ENCODE measurements at regions not wholly inside any gene's neighbourhood (a gene's known extent, or its start where the extent isn't known, plus 50 kb on each side); places are given as distances from the start of the nearest gene placed in this dataset.
A peak's percentile ranks its signal among the peaks of the same experiment; 100 is the strongest.

DNA sequence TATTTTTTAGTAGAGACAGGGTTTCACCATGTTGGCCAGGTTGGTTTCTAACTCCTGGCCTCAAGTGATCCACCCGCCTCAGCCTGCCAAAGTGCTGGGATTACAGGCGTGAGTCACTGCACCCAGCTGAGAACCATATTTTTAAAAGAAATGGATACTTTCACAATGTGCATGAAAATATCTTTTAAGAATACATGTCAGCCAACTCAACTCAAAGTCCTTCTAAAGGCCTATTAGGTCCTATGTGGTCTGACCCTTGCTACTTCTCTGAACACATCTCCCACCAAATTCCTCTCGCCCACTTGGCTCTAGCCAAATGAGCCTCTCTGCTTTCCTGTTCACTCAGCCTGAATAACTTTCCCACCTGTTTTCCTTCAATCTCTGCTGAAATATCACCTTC is 119.6 kb downstream of the MTX2 start:
- no peak for TF ChIP-seq CTCF (IDR thresholded peaks at IDR 0.05)
- no peak for DNase-seq
- H3K36me3 Mint-ChIP-seq (ENCODE audit: low read depth), result no peaks in the 10 kb centered on the region
- no peak overlapping the region for H3K27ac Mint-ChIP-seq
- H3K9me3 Mint-ChIP-seq, result no peaks in the 10 kb centered on the region
- no peak overlapping the region for H3K4me3 Mint-ChIP-seq
- H3K27me3 Mint-ChIP-seq (ENCODE audit: insufficient read depth), result peaks cover 9% of the 10 kb centered on the region
- peaks cover 27% of the 10 kb centered on the region for H3K4me1 Mint-ChIP-seq (ENCODE audit: low read depth)

DNA sequence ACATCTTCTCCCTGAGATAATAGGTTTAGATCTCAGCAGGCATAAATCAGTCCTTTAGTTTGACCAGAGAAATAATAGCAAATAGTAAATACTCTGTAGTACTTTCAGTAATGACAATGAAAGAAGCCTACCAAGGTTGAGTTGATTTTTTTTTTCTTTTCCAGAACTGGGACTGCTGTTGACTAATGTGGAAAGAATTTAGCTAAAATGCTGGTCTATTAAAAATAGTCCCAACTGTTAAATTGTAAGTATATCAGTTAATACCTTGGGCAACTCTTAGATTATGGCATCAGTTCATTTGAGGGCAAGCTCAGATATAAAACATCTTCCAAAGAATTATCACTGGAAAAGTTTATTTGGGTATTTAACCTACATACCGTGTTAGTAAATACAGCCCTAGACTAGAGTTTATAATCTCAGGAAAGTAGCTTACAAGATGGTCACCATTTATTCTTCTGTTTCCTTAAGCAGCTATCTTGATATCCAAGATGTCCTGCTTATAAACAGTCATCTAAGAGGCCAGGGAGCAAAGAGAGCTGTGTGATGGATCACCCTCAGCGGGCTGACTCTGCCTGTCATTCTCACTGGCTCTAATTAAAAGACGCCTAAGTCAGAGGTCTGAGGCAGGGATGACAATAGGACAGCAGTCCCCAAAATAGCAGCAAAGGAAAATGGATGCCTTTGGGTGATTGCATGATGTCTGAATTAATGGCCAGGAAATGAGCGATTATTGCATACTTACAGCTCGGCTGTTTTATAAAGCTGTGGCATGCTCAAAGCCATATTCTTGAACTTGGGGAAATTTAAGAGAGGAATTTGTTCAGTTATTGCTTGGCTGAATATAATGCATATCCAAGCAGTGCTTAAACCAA is 121.3 kb downstream of the MTX2 start:
- H3K4me1 Mint-ChIP-seq (ENCODE audit: low read depth), result peaks cover 33% of the 10 kb centered on the region
- peak; percentile 16 for DNase-seq
- no peak overlapping the region for H3K4me3 Mint-ChIP-seq
- H3K27ac Mint-ChIP-seq, result no peak overlapping the region
- peaks cover 11% of the 10 kb centered on the region for H3K27me3 Mint-ChIP-seq (ENCODE audit: insufficient read depth)
- no peaks in the 10 kb centered on the region for H3K9me3 Mint-ChIP-seq
- H3K36me3 Mint-ChIP-seq (ENCODE audit: low read depth), result no peaks in the 10 kb centered on the region
- no peak for TF ChIP-seq CTCF (IDR thresholded peaks at IDR 0.05)

GRCh38 chr2:176391148-176391419 is 121.8 kb downstream of the MTX2 start:
- TF ChIP-seq CTCF (IDR thresholded peaks at IDR 0.05), result no peak
- Mint-ChIP-seq H3K36me3 (ENCODE audit: low read depth) (no peaks in the 10 kb centered on the region), H3K4me1 (ENCODE audit: low read depth) (peaks cover 35% of the 10 kb centered on the region), H3K9me3 (no peaks in the 10 kb centered on the region), H3K27ac (no peak overlapping the region), H3K4me3 (no peak overlapping the region), H3K27me3 (ENCODE audit: insufficient read depth) (peaks cover 11% of the 10 kb centered on the region)
- no peak for DNase-seq

- Mint-ChIP-seq H3K27ac (no peak overlapping the region), H3K4me1 (ENCODE audit: low read depth) (peaks cover 35% of the 10 kb centered on the region), H3K27me3 (ENCODE audit: insufficient read depth) (peaks cover 15% of the 10 kb centered on the region), H3K4me3 (no peak overlapping the region), H3K9me3 (no peaks in the 10 kb centered on the region), H3K36me3 (ENCODE audit: low read depth) (no peaks in the 10 kb centered on the region)
- no peak for DNase-seq
- no peak for TF ChIP-seq CTCF (IDR thresholded peaks at IDR 0.05)
Observed at GRCh38 chr2:176392249-176392648, 123.0 kb downstream of the MTX2 start.

DNA sequence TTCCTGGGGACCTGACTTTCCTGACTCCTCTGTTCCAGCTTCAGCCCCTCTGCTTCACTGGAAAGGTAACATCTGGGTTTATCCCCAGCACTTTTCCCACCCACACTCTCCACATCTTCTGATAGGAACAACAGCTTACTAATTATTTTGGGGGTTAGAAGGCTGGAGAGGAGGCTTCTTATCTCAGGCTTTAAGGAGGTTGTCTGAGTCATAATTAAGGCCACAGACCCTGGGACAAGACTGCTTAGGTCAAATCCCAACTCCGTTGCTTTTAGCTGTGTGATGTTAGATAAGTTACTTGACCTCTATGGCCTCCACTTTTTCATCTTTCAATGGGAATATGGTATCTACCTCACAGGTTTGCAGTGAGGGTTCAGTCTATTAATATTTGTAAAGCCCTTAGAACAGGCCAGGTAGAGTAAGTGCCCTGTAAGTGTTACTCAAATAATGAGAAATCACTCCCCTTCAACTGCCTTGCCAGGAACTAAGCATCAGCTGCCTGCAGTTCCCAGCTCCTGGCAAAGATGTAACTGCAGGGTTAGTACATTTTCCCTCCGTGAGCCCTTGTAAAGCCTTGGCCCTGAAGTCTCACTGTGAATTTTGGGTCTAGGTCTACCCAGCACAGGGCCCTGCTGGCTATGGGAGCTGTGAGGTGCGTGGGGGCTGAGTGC is 123.6 kb downstream of the MTX2 start:
- TF ChIP-seq CTCF (IDR thresholded peaks at IDR 0.05), result no peak
- H3K4me3 Mint-ChIP-seq, result no peak overlapping the region
- H3K36me3 Mint-ChIP-seq (ENCODE audit: low read depth), result no peaks in the 10 kb centered on the region
- H3K27me3 Mint-ChIP-seq (ENCODE audit: insufficient read depth), result peaks cover 18% of the 10 kb centered on the region
- no peaks in the 10 kb centered on the region for H3K9me3 Mint-ChIP-seq
- H3K27ac Mint-ChIP-seq, result no peak overlapping the region
- DNase-seq, result no peak
- peaks cover 35% of the 10 kb centered on the region for H3K4me1 Mint-ChIP-seq (ENCODE audit: low read depth)
